Sigmoid colon (tissue), 4 donors: ENCODE measurements at regions not wholly inside any gene's neighbourhood (a gene's known extent, or its start where the extent isn't known, plus 50 kb on each side); places are given as distances from the start of the nearest gene placed in this dataset.

Source experiments
- CTCF ChIP-seq, 4 experiments: fragments of 450-650 bp in 3 of 4; fragments of 200-600 bp in 1 of 4; IDR thresholded peaks; one replicate each; pipeline ENCODE4 v1.5.1; 2016 to 2019; ENCODE audit warnings: antibody characterized with exemption in 4 of 4, mild to moderate bottlenecking in 3 of 4, moderate library complexity in 2 of 4
- EP300 ChIP-seq, 4 donors: sonication (generic); formaldehyde crosslinking; IDR thresholded peaks; one replicate each; pipeline ENCODE4 v1.6.1; 2017; ENCODE audit warnings: antibody characterized with exemption in 4 of 4
- POLR2A ChIP-seq, 2 donors: fragments of 450-650 bp; IDR thresholded peaks; one replicate each; pipeline ENCODE4 v1.6.1; 2016; ENCODE audit warnings: antibody characterized with exemption in 2 of 2, mild to moderate bottlenecking in 2 of 2, moderate library complexity in 2 of 2
- POLR2AphosphoS5 ChIP-seq, 4 donors: sonication (generic); formaldehyde crosslinking; IDR thresholded peaks; one replicate each; pipeline ENCODE4 v1.6.1; 2017; ENCODE audit warnings: antibody characterized with exemption in 4 of 4

GRCh38 chr2:217195016-217195415 lies 335.2 kb upstream of the TNP1 start:
- TF ChIP-seq POLR2A (IDR thresholded peaks at IDR 0.05) (no peak), CTCF (IDR thresholded peaks at IDR 0.05) (no peak), EP300 (IDR thresholded peaks at IDR 0.05) (no peak), POLR2AphosphoS5 (IDR thresholded peaks at IDR 0.05) (no peak)
